Spleen (tissue), 11 donors: ENCODE measurements at regions not wholly inside any gene's neighbourhood (a gene's known extent, or its start where the extent isn't known, plus 50 kb on each side); places are given as distances from the start of the nearest gene placed in this dataset.
"Not testable (repeated sequence)": the region's sequence is repeated elsewhere in the genome, so short reads cannot be mapped to it uniquely, and the experiment has no call there.

Source experiments
- DNase-seq: peaks from one replicate; pipeline ENCODE4 v3.0.0-alpha.2; 2020
- H3K27ac ChIP-seq, 8 donors: fragments of 200-600 bp; sonication (generic) in 7 of 8; 1 replicate in 4 of 8; 2 replicates in 4 of 8; pipeline versions ENCODE4 v1.5.0 to v1.8.0; 2016 to 2021; ENCODE audit warnings: inconsistent platforms in 4 of 8, mild to moderate bottlenecking in 4 of 8, moderate library complexity in 1 of 8
- H3K27me3 ChIP-seq, 7 donors: fragments of 200-600 bp; sonication (generic) in 6 of 7; replicated peaks in 1 of 7; 1 replicate in 4 of 7; 2 replicates in 3 of 7; pipeline versions ENCODE4 v1.5.0 to v1.8.0; 2016 to 2021; ENCODE audit warnings: inconsistent platforms in 3 of 7, mild to moderate bottlenecking in 1 of 7
- H3K36me3 ChIP-seq, 6 donors: fragments of 200-600 bp; sonication (generic) in 5 of 6; 1 replicate in 4 of 6; 2 replicates in 2 of 6; pipeline versions ENCODE4 v1.5.0 to v1.8.0; 2016 to 2021; ENCODE audit warnings: inconsistent platforms in 2 of 6
- H3K4me1 ChIP-seq, 6 donors: fragments of 200-600 bp; sonication (generic) in 5 of 6; 1 replicate in 3 of 6; 2 replicates in 3 of 6; pipeline versions ENCODE4 v1.5.0 to v1.8.0; 2016 to 2021; ENCODE audit warnings: inconsistent platforms in 3 of 6
- H3K4me3 ChIP-seq, 8 donors: fragments of 200-600 bp; sonication (generic) in 7 of 8; 1 replicate in 4 of 8; 2 replicates in 4 of 8; pipeline versions ENCODE4 v1.5.0 to v1.8.0; 2016 to 2021; ENCODE audit warnings: inconsistent platforms in 4 of 8, mild to moderate bottlenecking in 4 of 8, moderate library complexity in 2 of 8
- H3K9me3 ChIP-seq, 8 donors: fragments of 200-600 bp; sonication (generic) in 7 of 8; 1 replicate in 4 of 8; 2 replicates in 4 of 8; pipeline versions ENCODE4 v1.5.0 to v1.8.0; 2016 to 2021; ENCODE audit warnings: inconsistent platforms in 4 of 8
- CTCF ChIP-seq, 11 experiments: fragments of 200-600 bp in 7 of 11; fragments of 450-650 bp in 4 of 11; sonication (generic) in 4 of 11; IDR thresholded peaks in 8 of 11; conservative IDR thresholded peaks in 3 of 11; 1 replicate in 7 of 11; 2 replicates in 4 of 11; pipeline versions ENCODE4 v1.4.0 to v1.8.0; 2016 to 2021; ENCODE audit warnings: antibody characterized with exemption in 11 of 11, inconsistent platforms in 4 of 11, mild to moderate bottlenecking in 1 of 11
- POLR2A ChIP-seq, 3 donors: fragments of 450-650 bp; IDR thresholded peaks; one replicate each; pipeline ENCODE4 v1.5.1; 2017; ENCODE audit warnings: antibody characterized with exemption in 3 of 3, mild to moderate bottlenecking in 1 of 3
- POLR2AphosphoS5 ChIP-seq, 3 donors: sonication (generic); formaldehyde crosslinking; IDR thresholded peaks; one replicate each; pipeline ENCODE4 v1.5.1; 2017; ENCODE audit warnings: antibody characterized with exemption in 3 of 3
- WGBS, 5 donors: extraction: QIAGEN DNeasy Blood & Tissue Kit in 3 of 5; methylation state at CpG; one replicate each; pipeline versions ENCODE4 v1.1.5 to v1.1.7; 2013 to 2018; 5-methylcytosine and 5-hydroxymethylcytosine counted together
- intact Hi-C: fragments of 100-400 bp; cut with DNase I; formaldehyde crosslinking; loops from one replicate; pipeline ENCODE4 v1.15.0; 2023; ENCODE audit warnings: low total_unique reads
- donor health status: healthy with polysubstance abuse.
- donor health status: DM: no; HTN: no; CAD: no; lungs with moderate emphysema.
- donor health status: DM: no; HTN: no; CAD: no.
- donor health status: Bipolar disorder and iron deficiency.
- donor health status: healthy.
- donor health status: DM: no; HTN: no; CAD: no.
- donor health status: DM: yes; HTN: yes; CAD: no.

DNA sequence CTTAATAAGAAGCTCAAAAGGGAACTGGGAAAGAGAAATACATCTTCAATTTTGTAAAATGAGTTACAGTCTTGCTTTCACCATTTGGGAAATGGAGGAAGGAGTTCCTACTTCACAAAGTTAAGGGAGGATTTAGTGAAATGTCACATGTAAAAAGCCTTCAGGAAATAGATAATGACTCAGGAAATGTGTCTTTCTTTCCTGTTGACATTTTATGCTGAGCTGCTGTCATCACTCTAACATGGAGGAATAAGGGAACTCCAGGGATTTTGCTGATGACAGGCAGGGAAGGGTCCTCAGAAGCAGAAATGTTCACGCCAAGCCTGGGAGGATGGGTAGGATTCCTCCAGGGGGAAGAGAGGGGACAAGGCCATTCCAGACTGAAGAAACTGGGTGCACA is 251.1 kb downstream of the USP46 start:
- intact Hi-C loops, result no loop called here
- no peaks in the 10 kb centered on the region for H3K36me3 ChIP-seq

DNA sequence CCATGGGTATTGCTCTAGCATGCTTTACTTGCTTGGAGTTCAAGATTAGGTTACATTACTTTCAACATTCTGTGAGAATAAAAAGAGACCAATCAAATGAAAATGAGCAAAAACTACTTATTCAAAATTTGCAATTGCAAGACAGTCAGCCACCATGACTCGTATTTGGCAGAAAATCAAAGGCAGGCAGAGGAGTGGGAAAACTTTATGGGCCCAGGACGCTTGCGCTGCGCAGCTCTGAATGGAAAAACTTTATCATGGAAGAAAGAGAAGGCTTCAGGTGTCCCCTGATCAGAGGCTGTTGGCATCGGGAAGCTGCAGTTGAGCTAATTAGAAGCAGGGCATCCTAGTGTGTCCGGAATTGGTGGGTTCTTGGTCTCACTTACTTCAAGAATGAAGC is 250.6 kb downstream of the USP46 start:
- TF ChIP-seq POLR2A (IDR thresholded peaks at IDR 0.05) (no peak), CTCF (IDR thresholded peaks at IDR 0.05 in 8 of 11, conservative IDR thresholded peaks at IDR 0.05 in 3 of 11) (no peak)
- intact Hi-C loops, result no loop called here
- WGBS, 5 donors, result 87 to 93% (median 91%) methylated on average over 6 of the region's 6 CpGs

More for the DNA sequence above, 251.1 kb downstream of the USP46 start:
- Histone ChIP-seq H3K9me3 (peaks cover 0 to 35% (median 21%) of the 10 kb centered on the region in 8 donors), H3K27me3 (no peaks in the 10 kb centered on the region), H3K27ac (no peak overlapping the region), H3K4me1 (no peaks in the 10 kb centered on the region), H3K4me3 (no peak overlapping the region)
- no peak for DNase-seq
- WGBS, 5 donors, result 63 to 86% (median 68%) methylated on average over 1 of the region's 1 CpG
- TF ChIP-seq POLR2A (IDR thresholded peaks at IDR 0.05), result no peak
- no peak for TF ChIP-seq POLR2AphosphoS5 (IDR thresholded peaks at IDR 0.05)
- TF ChIP-seq CTCF (IDR thresholded peaks at IDR 0.05 in 8 of 11, conservative IDR thresholded peaks at IDR 0.05 in 3 of 11), result no peak

DNA sequence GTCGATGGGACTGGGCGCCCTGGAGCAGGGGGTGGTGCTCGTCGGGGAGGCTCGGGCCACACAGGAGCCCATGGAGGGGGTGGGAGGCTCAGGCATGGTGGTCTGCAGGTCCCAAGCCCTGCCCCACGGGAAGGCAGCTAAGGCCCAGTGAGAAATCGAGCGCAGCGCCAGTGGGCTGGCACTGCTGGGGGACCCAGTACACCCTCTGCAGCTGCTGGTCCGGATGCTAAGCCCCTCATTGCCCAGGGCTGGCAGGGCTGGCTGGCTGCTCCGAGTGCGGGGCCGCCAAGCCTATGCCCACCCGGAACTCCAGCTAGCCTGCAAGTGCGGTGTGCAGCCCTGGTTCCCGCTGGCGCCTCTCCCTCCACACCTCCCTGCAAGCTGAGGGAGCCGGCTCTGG is 249.3 kb downstream of the USP46 start:
- peaks cover 0 to 36% (median 21%) of the 10 kb centered on the region in 8 donors for H3K9me3 ChIP-seq
- intact Hi-C loops, DNase-seq, H3K27me3 ChIP-seq, H3K36me3 ChIP-seq, H3K4me3 ChIP-seq, H3K4me1 ChIP-seq, H3K27ac ChIP-seq: not testable (repeated sequence)
- 87 to 98% (median 93%) methylated on average over 10 to 18 of the region's 18 CpGs for WGBS, 5 donors

More for the DNA sequence above, 250.6 kb downstream of the USP46 start:
- Histone ChIP-seq H3K4me3 (no peak overlapping the region), H3K27ac (no peak overlapping the region), H3K36me3 (no peaks in the 10 kb centered on the region), H3K27me3 (no peaks in the 10 kb centered on the region), H3K9me3 (peaks cover 0 to 36% (median 21%) of the 10 kb centered on the region in 8 donors), H3K4me1 (no peaks in the 10 kb centered on the region)
- DNase-seq, result no peak

DNA sequence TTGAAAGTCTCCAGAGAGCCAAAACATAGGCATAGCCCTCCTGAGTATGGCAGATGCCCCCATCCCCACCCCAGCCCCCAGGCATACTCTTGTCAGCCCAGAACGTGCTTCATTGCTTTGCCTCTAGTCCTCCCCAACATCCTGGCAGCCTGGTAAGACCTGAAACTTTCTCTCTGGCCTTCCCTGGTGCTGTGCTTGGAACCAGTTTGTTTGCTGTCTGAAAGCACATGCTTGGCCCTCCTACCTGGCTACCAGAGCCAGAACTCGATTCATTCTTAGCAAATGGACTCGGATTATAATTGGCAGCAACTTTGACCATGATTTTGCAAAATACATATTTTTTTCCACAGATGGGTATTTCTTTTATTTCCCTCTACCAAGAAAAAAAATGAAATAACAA is 248.1 kb downstream of the USP46 start:
- H3K4me3 ChIP-seq, result no peak overlapping the region
- peaks cover 0 to 36% (median 21%) of the 10 kb centered on the region in 8 donors for H3K9me3 ChIP-seq
- no peaks in the 10 kb centered on the region for H3K36me3 ChIP-seq
- DNase-seq, result no peak
- intact Hi-C loops, result no loop called here
- TF ChIP-seq POLR2AphosphoS5 (IDR thresholded peaks at IDR 0.05), result no peak
- TF ChIP-seq CTCF (IDR thresholded peaks at IDR 0.05 in 8 of 11, conservative IDR thresholded peaks at IDR 0.05 in 3 of 11), result no peak
- no peak for TF ChIP-seq POLR2A (IDR thresholded peaks at IDR 0.05)
- no peak overlapping the region for H3K27ac ChIP-seq
- WGBS, 5 donors, result 81 to 94% (median 87%) methylated on average over 3 of the region's 3 CpGs
- H3K27me3 ChIP-seq, result no peaks in the 10 kb centered on the region
- no peaks in the 10 kb centered on the region for H3K4me1 ChIP-seq

DNA sequence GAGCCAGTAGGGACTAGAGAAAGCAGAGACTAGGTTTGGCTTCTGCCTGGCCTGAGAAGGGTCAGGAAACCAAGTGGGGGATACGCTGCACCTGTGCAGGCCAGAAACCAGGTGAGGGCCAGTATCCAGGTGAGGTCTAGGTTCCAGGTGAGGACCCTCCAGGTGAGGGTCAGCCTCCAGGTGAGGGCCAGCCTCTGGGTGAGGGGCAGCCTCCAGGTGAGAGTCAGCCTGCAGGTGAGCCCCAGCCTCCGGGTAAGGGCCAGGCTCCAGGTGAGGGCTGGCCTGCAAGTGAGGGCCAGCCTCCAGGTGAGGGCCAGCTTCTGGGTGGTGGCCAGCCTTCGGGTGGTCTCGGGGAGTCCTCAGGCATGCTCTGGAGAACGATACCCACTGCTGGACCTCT is 238.8 kb downstream of the USP46 start:
- WGBS, 5 donors, result 76 to 90% (median 79%) methylated on average over 2 to 5 of the region's 5 CpGs

More for the DNA sequence above, 238.8 kb downstream of the USP46 start:
- no peaks in the 10 kb centered on the region for H3K36me3 ChIP-seq
- no peak overlapping the region for H3K4me3 ChIP-seq
- intact Hi-C loops, result no loop called here
- TF ChIP-seq CTCF (IDR thresholded peaks at IDR 0.05 in 8 of 11, conservative IDR thresholded peaks at IDR 0.05 in 3 of 11), result no peak
- TF ChIP-seq POLR2A (IDR thresholded peaks at IDR 0.05), result no peak
- no peak for TF ChIP-seq POLR2AphosphoS5 (IDR thresholded peaks at IDR 0.05)
- H3K9me3 ChIP-seq, result no peaks in the 10 kb centered on the region
- no peak overlapping the region for H3K27ac ChIP-seq
- no peaks in the 10 kb centered on the region for H3K4me1 ChIP-seq
- H3K27me3 ChIP-seq, result no peaks in the 10 kb centered on the region
- no peak for DNase-seq
